Kidney capillary endothelial cell (primary cell): ENCODE measurements at regions not wholly inside any gene's neighbourhood (a gene's known extent, or its start where the extent isn't known, plus 50 kb on each side); places are given as distances from the start of the nearest gene placed in this dataset.
"Not testable (repeated sequence)": the region's sequence is repeated elsewhere in the genome, so short reads cannot be mapped to it uniquely, and the experiment has no call there.

Source experiments
- DNase-seq: peaks from one replicate; pipeline ENCODE4 v3.0.0-alpha.2; 2018; ENCODE audit warnings: low spot score

DNA sequence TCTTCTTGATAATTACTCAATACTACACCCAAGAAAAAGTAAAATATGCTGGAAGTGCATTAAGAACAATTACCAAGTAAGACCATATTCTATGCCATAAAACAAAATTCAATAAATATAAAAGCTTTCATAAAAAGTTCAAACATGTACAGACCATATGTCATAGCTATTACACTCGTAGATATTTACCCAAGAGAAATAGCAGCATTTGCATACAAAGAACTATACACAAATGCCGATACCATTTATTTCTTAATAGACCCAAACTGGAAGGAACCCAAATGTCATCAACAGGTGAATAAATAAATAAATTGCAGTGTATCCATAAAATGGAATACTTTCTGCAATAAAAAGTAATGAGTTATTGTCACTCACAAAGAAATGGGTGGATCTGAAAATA lies 78.3 kb upstream of the SLC16A7 start:
- no peak for DNase-seq

- DNase-seq: no peak
These were observed 94.9 kb upstream of the SLC16A7 start for GRCh38 chr12:59500915-59501314.

- no peak for DNase-seq
These were observed 95.5 kb upstream of the SLC16A7 start for GRCh38 chr12:59500335-59500734.

DNA sequence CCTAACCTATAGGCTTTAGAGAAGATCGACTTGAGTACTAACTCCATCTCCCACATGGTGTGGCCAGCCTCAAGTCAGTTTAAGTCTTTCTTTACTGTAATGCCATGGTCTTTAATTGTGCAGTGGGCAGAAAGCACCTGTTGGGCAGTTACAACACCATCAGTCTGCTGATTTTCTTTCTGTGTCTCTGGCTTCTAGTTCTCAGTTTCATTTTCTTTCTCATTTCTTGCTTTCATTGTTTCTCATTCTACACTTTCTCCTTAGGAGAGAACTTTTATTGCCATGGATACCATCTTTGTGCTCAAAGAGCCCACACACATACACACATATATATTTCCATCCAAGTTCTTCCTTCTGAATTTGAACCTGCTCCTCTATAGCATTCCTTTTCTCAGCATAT lies 96.1 kb upstream of the SLC16A7 start:
- no peak for DNase-seq

DNA sequence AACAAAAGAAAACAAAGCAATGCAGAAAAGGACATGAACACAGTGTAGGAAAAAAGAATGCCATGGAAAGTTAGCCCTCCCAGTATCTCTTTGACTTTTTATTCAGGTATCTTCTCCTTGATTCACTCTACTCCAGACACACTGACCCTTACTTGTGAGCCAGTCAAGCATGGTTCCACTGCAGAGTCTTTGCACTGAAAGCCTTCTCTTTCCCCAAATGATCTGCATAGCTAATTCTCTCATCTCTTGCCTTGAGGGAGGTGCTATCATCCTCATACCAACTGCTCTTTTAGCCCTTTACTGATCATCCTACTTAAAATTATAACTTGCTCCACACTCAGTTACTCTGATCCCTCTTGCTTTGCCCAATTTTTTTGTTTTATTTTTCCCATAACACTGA lies 101.2 kb upstream of the SLC16A7 start:
- DNase-seq: no peak

DNA sequence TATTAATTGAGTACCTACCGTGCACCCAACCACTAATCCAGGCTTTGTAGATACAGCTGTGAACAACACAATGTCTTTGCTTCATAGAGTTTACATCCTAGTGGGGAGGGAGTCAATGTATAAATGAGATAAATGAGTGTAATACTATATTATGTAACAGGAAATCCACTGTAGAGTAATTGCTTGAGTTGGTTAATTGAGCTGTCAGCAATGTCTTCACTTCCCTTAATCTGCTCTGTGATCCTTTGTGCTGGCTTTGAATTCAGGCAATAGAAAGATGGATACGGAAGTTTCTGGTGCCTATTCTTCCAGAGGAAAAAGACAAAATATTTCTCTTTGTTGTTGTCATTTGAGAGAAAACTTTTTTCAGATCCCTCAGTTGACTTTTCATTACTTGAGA lies 104.0 kb upstream of the SLC16A7 start:
- no peak for DNase-seq

GRCh38 chr12:59486827-59487226 lies 109.0 kb upstream of the SLC16A7 start:
- no peak for DNase-seq

GRCh38 chr12:59484575-59484974 lies 111.3 kb upstream of the SLC16A7 start:
- DNase-seq: no peak

DNA sequence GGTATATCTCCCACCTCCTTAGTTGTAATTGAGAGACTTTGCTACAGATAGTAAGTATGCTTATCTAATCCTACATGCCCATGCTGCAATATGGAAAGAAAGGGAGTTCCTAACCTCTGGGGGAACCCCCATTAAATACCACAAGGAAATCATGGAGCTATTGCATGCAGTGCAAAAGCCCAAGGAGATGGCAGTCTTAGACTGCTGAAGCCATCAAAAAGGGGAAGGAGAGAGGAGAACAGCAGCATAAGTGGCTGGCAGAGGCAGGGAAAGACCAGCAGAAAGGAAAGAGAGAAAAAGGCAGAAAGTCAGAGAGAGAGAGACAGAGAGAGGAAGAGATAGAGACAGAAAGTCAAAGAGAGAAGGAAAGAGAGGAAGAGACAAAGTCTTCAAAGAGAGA lies 121.6 kb upstream of the SLC16A7 start:
- DNase-seq: not testable (repeated sequence)

DNA sequence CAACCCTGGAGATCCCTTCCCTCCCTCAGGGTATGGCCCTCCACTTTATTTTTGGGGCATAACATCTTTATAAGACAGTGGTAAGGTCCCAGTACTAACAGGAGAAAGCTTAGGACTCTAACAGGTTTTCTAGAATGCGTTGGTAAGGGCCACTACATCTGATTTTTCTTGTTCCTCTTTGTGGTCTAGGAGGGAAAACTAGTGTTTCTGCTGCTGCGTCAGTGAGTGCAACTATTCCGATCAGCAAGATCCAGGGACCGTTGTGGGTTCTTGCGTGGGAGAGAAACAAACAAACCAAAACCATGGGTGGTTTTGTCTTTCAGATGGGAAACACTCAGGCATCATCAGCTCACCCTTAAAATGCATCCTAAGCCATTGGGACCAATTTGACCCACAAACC lies 123.6 kb upstream of the SLC16A7 start:
- DNase-seq: no peak

- DNase-seq: no peak
These were observed 135.7 kb upstream of the SLC16A7 start for GRCh38 chr12:59459966-59460660.

DNA sequence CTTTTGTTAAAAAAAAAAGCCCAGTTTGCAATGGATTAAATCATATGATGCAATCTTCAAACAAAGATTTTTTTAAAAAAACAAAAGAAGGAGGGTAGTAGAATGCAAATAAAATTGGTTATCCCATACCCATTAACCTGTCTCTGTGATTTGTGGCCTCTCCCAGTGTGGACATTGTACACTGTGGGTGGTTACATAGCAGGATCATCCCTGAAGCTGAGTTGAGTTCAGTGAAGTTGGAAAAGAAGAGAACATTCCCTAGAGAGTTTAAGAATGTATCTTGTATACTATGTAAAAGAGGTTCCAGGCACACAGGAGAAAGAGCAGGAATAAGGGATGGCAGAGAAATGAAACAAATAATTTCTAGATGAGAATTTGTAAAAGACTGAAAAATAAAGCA lies 142.4 kb upstream of the SLC16A7 start:
- no peak for DNase-seq

- no peak for DNase-seq
These were observed 143.1 kb upstream of the SLC16A7 start for GRCh38 chr12:59452746-59453145.

DNA sequence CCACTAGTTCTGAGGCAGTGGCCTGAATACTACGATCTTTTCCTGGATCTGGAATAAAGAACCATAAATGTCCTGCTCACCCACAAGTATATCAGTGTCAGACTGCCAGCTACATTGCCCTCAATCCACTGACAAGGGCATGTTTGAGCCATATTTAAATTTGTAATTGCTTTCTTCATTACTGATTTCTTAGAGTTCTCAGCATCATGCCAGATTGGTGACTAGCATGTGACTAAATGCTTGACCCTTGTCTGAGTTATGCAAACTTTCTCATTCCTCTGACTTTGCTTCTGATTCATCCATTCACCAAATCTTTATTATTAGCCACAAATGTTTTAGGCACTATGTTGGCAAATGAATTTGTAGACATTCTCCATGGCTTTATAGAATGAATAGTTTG lies 143.6 kb upstream of the SLC16A7 start:
- DNase-seq: no peak

- DNase-seq: no peak
These were observed 149.7 kb upstream of the SLC16A7 start for GRCh38 chr12:59446116-59446515.

DNA sequence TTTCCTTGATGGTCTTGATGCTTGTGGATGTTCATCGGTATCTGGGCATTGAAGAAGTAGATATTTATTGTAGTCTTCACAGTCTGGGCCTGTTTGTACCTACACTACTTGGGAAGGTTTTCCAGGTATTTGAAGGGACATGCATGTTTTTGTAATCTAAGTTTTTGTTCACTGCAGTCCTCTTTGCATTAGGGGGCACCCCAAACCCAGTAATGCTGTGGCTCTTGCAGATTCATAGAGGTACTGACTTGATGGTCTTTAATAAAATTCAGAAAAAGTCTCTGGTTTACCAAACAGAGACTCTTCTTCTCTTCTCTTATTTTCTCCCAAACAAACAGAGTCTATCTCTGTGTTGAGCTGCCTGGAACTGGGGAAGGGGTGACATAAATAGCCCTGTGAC lies 150.9 kb upstream of the SLC16A7 start:
- no peak for DNase-seq

DNA sequence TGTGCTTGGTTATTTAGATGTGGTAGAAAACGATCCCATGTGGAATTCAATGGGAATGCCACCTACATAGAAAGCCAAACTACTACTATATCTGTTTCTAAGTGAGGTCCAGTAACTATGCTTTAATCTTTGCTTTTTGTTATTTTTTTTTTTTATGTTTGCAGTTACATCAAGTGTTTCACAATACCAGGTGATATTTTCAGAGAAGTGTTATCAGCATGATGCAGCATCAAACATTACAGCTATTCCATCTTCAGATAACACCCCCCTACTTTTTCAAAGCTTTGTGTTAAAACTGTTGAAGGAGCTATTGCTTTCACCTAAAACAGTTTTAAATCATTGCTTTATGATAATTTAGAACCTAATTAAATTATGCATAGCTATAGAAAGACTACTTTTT lies 163.8 kb upstream of the SLC16A7 start:
- DNase-seq: no peak

DNA sequence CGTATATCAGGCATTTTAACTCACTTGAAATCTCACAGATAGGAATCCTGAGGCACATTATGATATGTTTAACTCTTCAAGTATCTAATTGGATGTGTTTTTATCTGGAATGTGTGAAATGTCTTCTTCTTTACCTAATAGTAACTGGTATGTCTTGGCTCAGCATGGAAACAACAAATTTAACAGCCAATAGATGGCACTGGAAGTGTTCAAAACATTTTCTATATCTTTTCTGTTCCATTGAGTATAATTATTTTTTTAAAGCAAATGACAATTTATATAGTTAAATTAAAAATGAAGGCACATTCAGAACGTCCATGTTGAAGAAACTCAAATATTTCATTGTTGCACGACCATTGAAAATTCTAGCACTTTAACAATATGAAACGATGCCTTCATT lies 164.6 kb upstream of the SLC16A7 start:
- DNase-seq: no peak

- DNase-seq: no peak
These were observed 166.1 kb upstream of the SLC16A7 start for GRCh38 chr12:59429766-59430165.

DNA sequence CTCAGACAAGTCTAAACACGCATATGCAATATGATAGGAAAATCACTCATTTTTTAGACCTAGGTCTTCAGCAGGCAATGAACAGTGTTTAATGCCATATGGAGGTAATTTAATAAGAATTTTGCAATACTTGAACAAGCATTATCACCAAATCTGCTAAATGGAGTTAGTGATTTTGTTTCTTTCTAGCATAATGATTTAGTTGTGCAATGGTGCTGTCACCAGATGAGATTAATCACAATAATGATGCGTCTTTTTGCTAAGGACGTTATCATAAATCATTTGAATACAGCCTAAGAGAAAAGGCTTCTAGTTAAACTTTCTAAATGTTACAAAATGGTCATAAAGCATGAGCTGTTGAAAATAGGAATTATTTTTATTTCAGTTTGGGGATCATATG lies 170.0 kb upstream of the SLC16A7 start:
- DNase-seq: no peak

GRCh38 chr12:59424666-59425065 lies 171.2 kb upstream of the SLC16A7 start:
- not testable (repeated sequence) for DNase-seq

- no peak for DNase-seq
These were observed 181.8 kb upstream of the SLC16A7 start for GRCh38 chr12:59414051-59414450.

GRCh38 chr12:59408431-59408830 lies 187.4 kb upstream of the SLC16A7 start:
- DNase-seq: no peak

GRCh38 chr12:59407799-59408198 lies 188.0 kb upstream of the SLC16A7 start:
- DNase-seq: no peak

DNA sequence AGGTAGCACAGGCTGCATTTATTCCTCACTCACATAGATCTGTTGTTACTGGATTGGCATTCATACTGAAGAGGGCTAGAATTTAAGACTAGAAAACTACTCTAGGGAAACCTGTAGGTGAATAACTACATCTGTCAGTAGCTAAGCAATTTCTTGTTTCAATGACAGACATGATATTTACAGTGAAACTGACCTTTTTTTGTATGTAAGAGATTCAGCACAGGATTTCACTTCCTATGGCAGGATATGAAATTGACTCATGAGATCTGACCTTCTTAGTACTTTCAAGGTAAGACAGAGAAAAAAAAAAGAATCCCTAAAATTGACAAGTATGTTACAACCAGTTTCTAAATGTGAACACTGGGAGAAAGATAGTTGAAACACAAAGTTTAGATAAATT lies 189.8 kb upstream of the SLC16A7 start:
- DNase-seq: peak; percentile 10
